ENCODE measurements at regions not wholly inside any gene's neighbourhood (a gene's known extent, or its start where the extent isn't known, plus 50 kb on each side); places are given as distances from the start of the nearest gene placed in this dataset.
"Not testable (repeated sequence)": the region's sequence is repeated elsewhere in the genome, so short reads cannot be mapped to it uniquely, and the experiment has no call there.

DNA sequence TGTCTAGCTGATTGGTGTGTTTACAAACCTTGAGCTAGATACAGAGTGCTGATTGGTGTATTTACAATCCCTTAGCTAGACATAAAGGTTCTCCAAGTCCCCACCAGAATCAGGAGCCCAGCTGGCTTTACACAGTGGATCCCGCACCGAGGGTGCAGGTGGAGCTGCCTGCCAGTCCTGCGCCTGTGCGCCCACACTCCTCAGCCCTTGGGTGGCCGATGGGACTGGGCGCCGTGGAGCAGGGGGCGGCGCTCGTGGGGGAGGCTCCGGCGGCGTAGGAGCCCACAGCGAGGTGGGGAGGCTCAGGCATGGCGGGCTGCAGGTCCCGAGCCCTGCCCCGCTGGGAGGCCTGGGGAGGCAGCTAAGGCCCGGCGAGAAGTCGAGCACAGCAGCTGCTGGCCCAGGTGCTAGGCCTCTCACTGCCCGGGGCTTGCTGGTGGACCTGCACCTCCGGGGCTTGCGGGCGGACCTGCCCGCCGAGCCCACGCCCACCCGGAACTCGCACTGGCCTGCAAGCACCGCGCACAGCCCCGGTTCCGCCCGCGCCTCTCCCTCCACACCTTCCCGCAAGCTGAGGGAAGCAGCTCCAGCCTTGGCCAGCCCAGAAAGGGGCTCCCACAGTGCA is 51.0 kb upstream of the CDYL start:
- DNase-seq (ENCODE audit: low read depth in 3 of 3): not testable (repeated sequence)

- DNase-seq (ENCODE audit: low read depth in 3 of 3): not testable (repeated sequence)
These were observed 51.5 kb upstream of the CDYL start for GRCh38 chr6:4724727-4725126.

- DNase-seq (ENCODE audit: low read depth in 3 of 3): no peak
These were observed 52.8 kb upstream of the CDYL start for GRCh38 chr6:4723383-4723782.

DNA sequence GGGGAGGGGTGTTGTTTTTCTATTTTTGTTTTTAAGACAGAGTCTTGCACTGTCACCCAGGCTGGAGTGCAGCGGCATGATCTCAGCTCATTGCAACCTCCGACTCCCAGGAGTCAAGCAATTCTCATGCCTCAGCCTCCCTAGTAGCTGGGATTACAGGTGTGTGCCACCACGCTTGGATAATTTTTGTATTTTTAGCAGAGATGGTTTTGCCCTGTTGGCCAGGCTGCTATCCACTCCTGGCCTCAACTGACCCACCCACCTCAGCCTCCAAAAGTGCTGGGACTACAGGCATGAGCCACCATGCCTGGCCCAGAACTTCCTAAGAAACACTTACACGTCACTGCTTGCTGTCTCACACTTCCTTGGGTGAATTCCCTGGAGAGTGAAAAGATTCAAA is 54.8 kb upstream of the CDYL start:
- DNase-seq (ENCODE audit: low read depth in 3 of 3): not testable (repeated sequence)

GRCh38 chr6:4719491-4719890 is 56.7 kb upstream of the CDYL start:
- no peak for DNase-seq (ENCODE audit: low read depth in 3 of 3)

DNA sequence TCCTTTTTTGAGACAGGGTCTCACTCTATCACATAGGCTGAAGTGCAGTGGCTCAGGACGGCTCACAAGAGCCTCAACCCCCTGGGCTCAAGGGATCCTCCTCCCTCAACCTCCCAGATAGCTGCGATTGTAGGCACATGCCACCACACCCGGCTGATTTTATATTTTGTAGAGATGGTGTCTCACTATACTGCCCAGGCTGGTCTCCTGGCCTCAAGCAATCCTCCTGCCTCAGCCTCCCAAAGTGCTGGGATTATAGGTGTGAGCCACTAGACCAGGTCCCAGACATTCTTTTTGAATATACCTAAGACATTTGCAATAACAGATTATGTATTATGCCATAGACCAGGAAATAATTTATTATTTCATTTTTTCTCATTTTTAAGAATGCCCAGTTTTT is 58.3 kb upstream of the CDYL start:
- DNase-seq (ENCODE audit: low read depth in 3 of 3): no peak

- no peak for DNase-seq (ENCODE audit: low read depth in 3 of 3)
These were observed 59.1 kb upstream of the CDYL start for GRCh38 chr6:4717124-4717523.

DNA sequence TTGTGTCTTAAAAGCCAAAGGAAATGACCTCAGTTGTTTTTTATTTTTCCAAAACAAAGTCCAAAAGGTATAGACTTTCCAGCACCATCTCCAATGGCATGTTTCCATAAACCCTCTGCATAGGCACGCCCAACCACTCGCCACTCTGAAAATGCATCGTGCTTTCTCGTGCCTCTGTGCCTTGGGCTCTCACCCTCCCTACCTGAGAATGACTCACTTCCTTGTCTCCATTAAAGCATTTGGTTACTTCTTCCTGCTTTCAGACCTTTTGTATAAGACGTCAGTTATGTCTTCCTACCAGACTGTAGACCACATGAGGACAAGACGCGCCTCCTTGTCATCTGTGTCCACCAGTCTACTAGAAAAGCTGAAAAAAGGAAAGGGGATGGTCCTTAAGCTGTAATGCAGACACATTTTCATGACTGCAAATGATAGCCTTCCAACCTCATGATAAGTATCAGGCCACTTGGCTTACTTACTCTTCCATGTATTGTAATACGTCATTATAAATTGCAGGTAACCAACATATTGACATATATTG is 61.2 kb upstream of the CDYL start:
- no peak for DNase-seq (ENCODE audit: low read depth in 3 of 3)

DNA sequence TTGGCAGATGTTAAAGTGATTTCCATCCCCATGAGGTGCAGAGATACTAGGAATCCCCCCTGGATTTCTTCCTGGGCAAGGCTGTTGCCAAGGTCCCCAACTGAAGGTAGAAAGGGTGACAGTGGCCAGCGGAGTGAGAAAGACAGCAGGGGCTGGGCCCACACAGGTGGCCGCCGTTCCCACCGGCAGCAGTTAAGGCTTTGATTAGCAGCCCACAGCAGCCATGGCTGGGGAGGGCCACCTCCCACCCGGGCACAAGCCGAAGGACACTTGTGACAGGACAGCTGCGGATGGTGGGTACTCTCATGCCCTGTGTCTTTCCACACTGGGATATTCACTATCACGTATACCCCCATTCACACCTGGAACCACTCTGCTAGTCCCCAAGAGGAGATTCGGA is 63.9 kb upstream of the CDYL start:
- DNase-seq (ENCODE audit: low read depth in 3 of 3): no peak

GRCh38 chr6:4707011-4707410 is 69.2 kb upstream of the CDYL start:
- DNase-seq (ENCODE audit: low read depth in 3 of 3): no peak

- no peak for DNase-seq (ENCODE audit: low read depth in 3 of 3)
These were observed 70.4 kb upstream of the CDYL start for GRCh38 chr6:4705809-4706208.

GRCh38 chr6:4703382-4703781 is 72.8 kb upstream of the CDYL start:
- no peak for DNase-seq (ENCODE audit: low read depth in 3 of 3)

GRCh38 chr6:4698901-4699659 is 77.1 kb upstream of the CDYL start:
- no peak for DNase-seq (ENCODE audit: low read depth in 3 of 3)

DNA sequence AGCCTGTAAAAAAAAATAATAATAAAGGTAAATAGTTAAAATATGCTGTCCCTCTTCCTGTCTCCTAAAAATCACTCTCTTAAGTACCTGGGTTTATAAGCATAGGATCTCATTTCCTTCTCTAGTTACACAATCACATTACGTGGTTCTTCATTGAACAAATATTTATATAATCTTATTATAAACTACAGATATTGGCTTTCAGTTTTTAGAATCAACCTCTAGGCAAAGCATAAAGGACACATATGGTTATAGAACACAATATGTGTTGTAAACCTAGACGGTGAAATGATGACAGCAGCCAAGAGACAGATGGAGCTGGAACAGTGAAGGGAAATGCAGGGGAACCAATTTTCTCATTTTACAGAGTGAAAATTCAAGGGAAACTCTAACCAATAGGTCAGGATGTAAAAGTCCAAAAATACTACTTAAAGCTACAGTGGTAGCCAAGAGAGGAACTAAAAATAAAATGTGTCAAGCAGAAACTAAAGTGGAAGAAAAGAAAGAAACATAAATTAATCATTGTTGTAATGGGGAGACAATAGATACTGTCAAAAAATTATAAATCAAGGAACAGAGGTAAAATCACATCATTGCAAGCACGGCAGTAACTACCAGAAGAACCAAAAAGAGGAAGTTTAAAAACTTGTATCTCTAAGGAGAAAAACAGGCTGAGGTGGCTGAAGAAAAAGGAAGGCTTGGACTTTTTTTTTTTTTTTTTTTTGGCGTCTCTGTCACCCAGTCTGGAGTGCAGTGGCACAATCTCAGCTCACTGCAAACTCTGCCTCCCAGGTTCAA is 82.8 kb upstream of the CDYL start:
- DNase-seq (ENCODE audit: low read depth in 3 of 3): no peak

DNA sequence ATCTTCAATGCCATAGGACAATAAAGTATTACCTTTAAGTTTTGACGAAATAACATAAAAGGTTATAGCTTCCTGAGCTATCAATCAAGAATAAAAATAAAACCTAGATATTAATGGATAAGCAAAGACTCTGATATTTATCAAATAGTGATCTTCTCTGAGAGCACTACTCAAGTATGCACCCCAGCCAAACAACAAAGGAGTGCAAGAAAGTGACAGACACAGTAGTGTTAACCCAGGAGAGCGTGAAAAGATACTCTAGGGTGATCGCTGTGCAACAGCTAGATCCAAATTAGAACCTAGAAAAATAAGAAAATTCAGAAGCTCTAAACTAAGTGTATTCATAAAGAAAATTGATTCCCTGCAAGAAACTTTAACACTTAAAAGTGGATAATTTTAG is 83.5 kb upstream of the CDYL start:
- no peak for DNase-seq (ENCODE audit: low read depth in 3 of 3)

DNA sequence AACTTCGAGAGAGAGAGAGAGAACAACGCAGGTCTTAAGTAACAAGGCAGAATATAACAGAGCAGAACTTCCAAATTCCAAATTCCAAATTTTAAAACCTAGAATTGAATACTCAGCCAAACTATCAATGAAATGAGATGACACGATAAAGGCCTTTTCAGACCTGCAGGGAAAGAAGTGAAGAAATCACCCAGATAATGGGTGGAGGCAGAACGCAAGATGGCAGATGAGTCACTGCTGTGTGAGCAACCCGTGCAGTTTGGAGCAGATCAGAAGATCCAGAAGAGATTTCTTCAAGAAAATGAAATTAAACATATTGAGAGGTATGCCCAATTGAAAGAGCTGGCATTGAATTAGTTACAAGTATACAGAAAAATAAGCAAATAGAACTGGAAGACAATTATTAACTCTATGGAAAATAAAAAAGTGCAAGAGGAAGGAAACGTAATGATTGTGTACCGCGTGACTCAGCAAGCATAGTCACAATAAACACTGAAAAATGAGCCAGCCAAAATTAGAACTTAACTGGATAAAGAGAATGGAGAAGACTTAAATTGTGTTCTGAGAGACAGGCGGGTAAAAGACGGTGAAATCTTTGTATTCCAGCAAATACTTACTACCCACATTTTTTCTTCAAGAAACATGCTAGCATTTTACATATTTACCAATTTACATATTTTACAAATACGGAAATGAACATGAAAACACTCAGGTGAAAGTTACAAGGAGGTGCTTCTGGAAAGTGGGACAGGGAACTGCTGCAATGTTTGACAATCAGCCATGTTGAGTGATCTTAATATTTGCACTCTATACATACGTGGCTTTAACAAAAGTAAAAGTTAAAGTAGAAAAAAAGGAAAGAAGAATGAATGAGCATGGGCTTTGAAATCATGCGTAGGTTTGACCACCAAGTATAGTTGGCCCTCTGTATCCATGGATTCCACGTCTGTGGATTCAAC is 87.9 kb upstream of the CDYL start:
- DNase-seq (ENCODE audit: low read depth in 3 of 3): no peak

GRCh38 chr6:4687656-4687988 is 88.6 kb upstream of the CDYL start:
- no peak for DNase-seq (ENCODE audit: low read depth in 3 of 3)

DNA sequence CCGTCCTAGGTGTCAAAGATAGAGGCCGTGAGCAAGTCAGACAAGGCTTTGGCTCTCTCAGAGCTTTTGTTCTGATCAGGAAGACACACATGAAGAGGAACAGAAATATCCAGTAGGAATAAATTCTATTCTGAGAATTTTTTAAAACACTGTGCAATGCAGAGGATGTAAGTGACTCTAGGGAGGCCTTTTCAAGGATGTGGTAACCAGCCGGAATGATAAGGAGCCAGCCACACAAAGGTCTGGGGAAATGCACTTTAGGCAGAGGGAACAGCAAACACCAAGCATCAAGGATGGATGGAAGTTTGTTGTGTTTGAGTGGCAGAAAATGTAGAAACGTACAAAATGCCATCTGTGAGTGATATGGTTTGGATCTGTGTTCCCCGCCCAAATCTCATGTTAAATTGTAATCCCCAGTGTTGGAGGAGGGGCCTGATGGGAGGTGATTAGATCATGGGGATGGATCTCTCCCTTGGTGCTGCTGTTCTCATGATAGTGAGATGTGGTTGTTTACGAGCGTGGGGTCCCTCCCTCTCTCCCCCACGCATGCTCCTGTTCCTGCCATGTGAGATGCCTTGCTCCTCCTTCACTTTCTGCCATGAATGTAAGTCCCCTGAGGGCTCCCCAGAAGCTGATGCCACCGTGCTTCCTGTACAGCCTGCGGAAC is 93.6 kb upstream of the CDYL start:
- no peak for DNase-seq (ENCODE audit: low read depth in 3 of 3)

DNA sequence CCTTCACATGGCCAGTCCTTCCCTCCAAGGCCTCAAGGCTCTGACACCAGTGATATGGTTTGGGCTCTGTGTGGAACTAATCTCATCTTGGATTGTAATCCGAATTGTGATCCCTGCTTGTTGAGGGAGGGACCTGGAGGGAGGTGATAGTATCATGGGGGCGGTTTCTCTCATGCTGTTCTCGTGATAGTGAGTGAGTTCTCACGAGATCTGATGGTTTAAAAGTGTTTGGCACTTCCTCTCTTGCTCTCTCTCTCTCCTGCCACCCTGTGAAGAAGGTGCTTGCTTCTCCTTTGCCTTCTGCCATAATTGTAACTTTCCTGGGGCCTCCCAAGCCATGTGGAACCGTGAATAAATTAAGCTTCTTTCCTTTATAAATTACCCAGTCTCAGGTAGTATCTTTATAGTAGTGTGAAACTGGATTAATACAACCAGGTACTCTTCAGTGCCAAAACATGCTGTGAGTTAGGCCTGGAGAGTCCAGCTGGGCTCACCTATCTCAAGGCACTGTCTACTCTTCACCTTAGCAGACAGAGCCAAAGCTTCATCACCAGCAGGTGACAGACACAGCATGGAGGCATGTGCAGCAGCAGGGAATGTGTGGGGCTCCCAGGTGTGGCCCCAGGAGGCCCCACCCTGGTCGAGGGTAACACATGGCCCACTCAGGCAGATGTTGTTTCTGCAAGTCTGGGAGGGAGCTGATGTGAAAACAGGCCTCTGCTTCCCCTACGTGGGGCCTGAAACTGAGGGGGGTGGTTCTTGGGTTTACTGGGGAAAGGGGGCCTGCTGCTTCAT is 97.5 kb upstream of the CDYL start:
- DNase-seq (ENCODE audit: low read depth in 3 of 3): no peak

- no peak for DNase-seq (ENCODE audit: low read depth in 3 of 3)
These were observed 98.5 kb upstream of the CDYL start for GRCh38 chr6:4677751-4678065.

All from stimulated activated CD4-positive, alpha-beta T cell treated with anti-CD3 and anti-CD28 coated beads, TNF-alpha, amount 100 ng/mL, for 48 hours (primary cell).